ENCODE measurements at regions not wholly inside any gene's neighbourhood (a gene's known extent, or its start where the extent isn't known, plus 50 kb on each side); places are given as distances from the start of the nearest gene placed in this dataset.
"Not testable (repeated sequence)": the region's sequence is repeated elsewhere in the genome, so short reads cannot be mapped to it uniquely, and the experiment has no call there.

- Histone ChIP-seq H3K4me3 (ENCODE audit: low read length) (no peak overlapping the region), H3K27ac (ENCODE audit: low read depth in 1 of 2, low read length in 2 of 2) (no peak overlapping the region), H3K27me3 (ENCODE audit: control insufficient read depth in 1 of 2, insufficient read depth in 2 of 2, low read length in 2 of 2) (peaks cover 0 to 3% of the 10 kb centered on the region in 2 experiments), H3K9me3 (ENCODE audit: control insufficient read depth in 1 of 2, insufficient read depth in 1 of 2, low read length in 2 of 2) (no peaks in the 10 kb centered on the region), H3K36me3 (ENCODE audit: insufficient read depth, low read length) (no peaks in the 10 kb centered on the region), H3K4me1 (ENCODE audit: insufficient read depth, low read length) (no peaks in the 10 kb centered on the region)
- ChIA-PET CTCF (no interaction called here), POLR2A (no interaction called here)
- intact Hi-C loops (cut with DNase I, micrococcal nuclease), result no loop called here
- Mint-ChIP-seq H3K36me3 (ENCODE audit: low read depth) (no peaks in the 10 kb centered on the region), H3K4me3 (no peak overlapping the region), H3K4me1 (ENCODE audit: low read depth) (no peaks in the 10 kb centered on the region), H3K27ac (no peak overlapping the region), H3K9me3 (no peaks in the 10 kb centered on the region), H3K27me3 (peaks cover 6% of the 10 kb centered on the region)
- DNase-seq, result no peak
- no peak for ATAC-seq (ENCODE audit: poor library complexity)
- no peak for TF ChIP-seq CTCF (IDR thresholded peaks at IDR 0.05)
Measured at GRCh38 chr10:117483056-117483590, 59.4 kb upstream of the EMX2 start.

- not testable (repeated sequence) for ATAC-seq (ENCODE audit: poor library complexity); H3K27ac Mint-ChIP-seq; DNase-seq
Measured at GRCh38 chr10:117481011-117481410, 61.5 kb upstream of the EMX2 start.

GRCh38 chr10:117480097-117480496 is 62.4 kb upstream of the EMX2 start:
- H3K9me3 Mint-ChIP-seq, result no peaks in the 10 kb centered on the region
- CTCF ChIA-PET, result no interaction called here
- no peak for TF ChIP-seq CTCF (IDR thresholded peaks at IDR 0.05)
- ATAC-seq (ENCODE audit: poor library complexity) (no peak), DNase-seq (no peak)
- no peak overlapping the region for H3K27ac Mint-ChIP-seq
- no peaks in the 10 kb centered on the region for H3K9me3 ChIP-seq (ENCODE audit: control insufficient read depth in 1 of 2, insufficient read depth in 1 of 2, low read length in 2 of 2)
- no peaks in the 10 kb centered on the region for H3K36me3 ChIP-seq (ENCODE audit: insufficient read depth, low read length)
- H3K27ac ChIP-seq (ENCODE audit: low read depth in 1 of 2, low read length in 2 of 2), result no peak overlapping the region
- peaks cover 0 to 11% of the 10 kb centered on the region in 2 experiments for H3K27me3 ChIP-seq (ENCODE audit: control insufficient read depth in 1 of 2, insufficient read depth in 2 of 2, low read length in 2 of 2)
- H3K4me1 ChIP-seq (ENCODE audit: insufficient read depth, low read length), result no peaks in the 10 kb centered on the region
- H3K27me3 Mint-ChIP-seq, result peaks cover 26% of the 10 kb centered on the region
- H3K4me3 Mint-ChIP-seq, result no peak overlapping the region
- intact Hi-C loops (cut with DNase I, micrococcal nuclease), result no loop called here
- H3K36me3 Mint-ChIP-seq (ENCODE audit: low read depth), result no peaks in the 10 kb centered on the region
- H3K4me1 Mint-ChIP-seq (ENCODE audit: low read depth), result no peaks in the 10 kb centered on the region
- POLR2A ChIA-PET, result no interaction called here
- H3K4me3 ChIP-seq (ENCODE audit: low read length), result no peak overlapping the region

More at GRCh38 chr10:117481011-117481410, 61.5 kb upstream of the EMX2 start:
- H3K4me3 Mint-ChIP-seq; H3K4me1 Mint-ChIP-seq (ENCODE audit: low read depth); H3K36me3 Mint-ChIP-seq (ENCODE audit: low read depth); H3K4me3 ChIP-seq (ENCODE audit: low read length); CTCF ChIA-PET; H3K36me3 ChIP-seq (ENCODE audit: insufficient read depth, low read length); intact Hi-C loops (cut with DNase I, micrococcal nuclease); H3K4me1 ChIP-seq (ENCODE audit: insufficient read depth, low read length); POLR2A ChIA-PET; H3K9me3 ChIP-seq (ENCODE audit: control insufficient read depth in 1 of 2, insufficient read depth in 1 of 2, low read length in 2 of 2); H3K9me3 Mint-ChIP-seq; H3K27ac ChIP-seq (ENCODE audit: low read depth in 1 of 2, low read length in 2 of 2): not testable (repeated sequence)
- peaks cover 26% of the 10 kb centered on the region for H3K27me3 Mint-ChIP-seq
- H3K27me3 ChIP-seq (ENCODE audit: control insufficient read depth in 1 of 2, insufficient read depth in 2 of 2, low read length in 2 of 2), result peaks cover 0 to 11% of the 10 kb centered on the region in 2 experiments

GRCh38 chr10:117477961-117478670 is 64.4 kb upstream of the EMX2 start:
- no peak overlapping the region for H3K27ac Mint-ChIP-seq
- ChIA-PET CTCF (no interaction called here), POLR2A (no interaction called here)
- H3K27me3 Mint-ChIP-seq, result peaks cover 26% of the 10 kb centered on the region
- no peak for DNase-seq
- Histone ChIP-seq H3K4me1 (ENCODE audit: insufficient read depth, low read length) (no peaks in the 10 kb centered on the region), H3K4me3 (ENCODE audit: low read length) (no peak overlapping the region), H3K27ac (ENCODE audit: low read depth in 1 of 2, low read length in 2 of 2) (no peak overlapping the region), H3K9me3 (ENCODE audit: control insufficient read depth in 1 of 2, insufficient read depth in 1 of 2, low read length in 2 of 2) (no peaks in the 10 kb centered on the region), H3K36me3 (ENCODE audit: insufficient read depth, low read length) (no peaks in the 10 kb centered on the region), H3K27me3 (ENCODE audit: control insufficient read depth in 1 of 2, insufficient read depth in 2 of 2, low read length in 2 of 2) (peaks cover 0 to 11% of the 10 kb centered on the region in 2 experiments)
- no peaks in the 10 kb centered on the region for H3K36me3 Mint-ChIP-seq (ENCODE audit: low read depth)
- no peak for ATAC-seq (ENCODE audit: poor library complexity)
- intact Hi-C loops (cut with DNase I, micrococcal nuclease), result no loop called here
- no peak for TF ChIP-seq CTCF (IDR thresholded peaks at IDR 0.05)
- no peaks in the 10 kb centered on the region for H3K4me1 Mint-ChIP-seq (ENCODE audit: low read depth)
- H3K4me3 Mint-ChIP-seq, result no peak overlapping the region
- H3K9me3 Mint-ChIP-seq, result no peaks in the 10 kb centered on the region
